ENCODE measurements at regions not wholly inside any gene's neighbourhood (a gene's known extent, or its start where the extent isn't known, plus 50 kb on each side); places are given as distances from the start of the nearest gene placed in this dataset.

DNA sequence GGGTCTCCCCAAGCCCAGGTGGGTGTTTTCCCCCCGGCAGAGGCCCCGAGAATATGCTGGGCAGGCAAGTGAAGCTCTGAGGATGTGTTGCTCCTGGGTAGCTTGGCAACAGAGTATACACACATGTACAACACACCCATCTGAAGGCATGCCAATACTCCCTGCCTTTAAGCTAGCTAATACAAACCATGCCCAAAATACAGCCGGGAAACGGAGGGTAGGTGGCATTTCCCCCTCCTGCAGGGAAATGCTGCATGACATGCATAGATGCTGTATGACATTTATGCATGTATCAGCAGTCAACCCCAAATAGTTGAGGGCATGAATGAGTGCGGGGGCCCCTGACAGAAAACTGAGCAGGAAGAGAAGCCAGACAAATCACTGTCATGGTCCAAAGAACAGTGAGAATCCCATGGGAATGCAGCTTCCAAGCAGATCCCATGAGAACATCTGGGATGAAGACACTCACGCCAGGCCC, 614.1 kb downstream of the EBF1 start:
- TF ChIP-seq, protein P1, sequence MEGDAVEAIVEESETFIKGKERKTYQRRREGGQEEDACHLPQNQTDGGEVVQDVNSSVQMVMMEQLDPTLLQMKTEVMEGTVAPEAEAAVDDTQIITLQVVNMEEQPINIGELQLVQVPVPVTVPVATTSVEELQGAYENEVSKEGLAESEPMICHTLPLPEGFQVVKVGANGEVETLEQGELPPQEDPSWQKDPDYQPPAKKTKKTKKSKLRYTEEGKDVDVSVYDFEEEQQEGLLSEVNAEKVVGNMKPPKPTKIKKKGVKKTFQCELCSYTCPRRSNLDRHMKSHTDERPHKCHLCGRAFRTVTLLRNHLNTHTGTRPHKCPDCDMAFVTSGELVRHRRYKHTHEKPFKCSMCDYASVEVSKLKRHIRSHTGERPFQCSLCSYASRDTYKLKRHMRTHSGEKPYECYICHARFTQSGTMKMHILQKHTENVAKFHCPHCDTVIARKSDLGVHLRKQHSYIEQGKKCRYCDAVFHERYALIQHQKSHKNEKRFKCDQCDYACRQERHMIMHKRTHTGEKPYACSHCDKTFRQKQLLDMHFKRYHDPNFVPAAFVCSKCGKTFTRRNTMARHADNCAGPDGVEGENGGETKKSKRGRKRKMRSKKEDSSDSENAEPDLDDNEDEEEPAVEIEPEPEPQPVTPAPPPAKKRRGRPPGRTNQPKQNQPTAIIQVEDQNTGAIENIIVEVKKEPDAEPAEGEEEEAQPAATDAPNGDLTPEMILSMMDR (optimal IDR thresholded peaks at IDR 0.05 in 1 of 3, IDR thresholded peaks at IDR 0.05 in 1 of 3, conservative IDR thresholded peaks at IDR 0.05 in 1 of 3; ENCODE audit: extremely low read depth in 1 of 3, insufficient read depth in 2 of 3, low read length in 3 of 3): no peak
- no peak for TF ChIP-seq EZH2 (IDR thresholded peaks at IDR 0.05; ENCODE audit: low read length)
- no peak for DNase-seq (ENCODE audit: low read depth, low spot score)
- H3K9ac ChIP-seq (ENCODE audit: control insufficient read depth, extremely low read depth, insufficient read depth, low read length): no peak overlapping the region
- H3K4me1 ChIP-seq (ENCODE audit: control insufficient read depth, extremely low read depth, insufficient read depth, low read length): no peaks in the 10 kb centered on the region
- H3K4me2 ChIP-seq (ENCODE audit: control insufficient read depth, extremely low read depth, insufficient read depth, low read depth, low read length): no peak overlapping the region
- no peak overlapping the region for H3K27ac ChIP-seq (ENCODE audit: control insufficient read depth, insufficient read depth, low read length)
- dilution Hi-C loops (cut with MboI; ENCODE audit: extremely low pct_ligation_motif_present, low sequenced_read_pairs): no loop called here
- H3K9me3 ChIP-seq (ENCODE audit: control insufficient read depth, low read depth, low read length): no peaks in the 10 kb centered on the region
- no peaks in the 10 kb centered on the region for H3K9me1 ChIP-seq (ENCODE audit: control insufficient read depth, extremely low read depth, insufficient read depth, low read length)
- no peaks in the 10 kb centered on the region for H3K79me2 ChIP-seq (ENCODE audit: control insufficient read depth, insufficient read depth, low read length)
- no peaks in the 10 kb centered on the region for H3K27me3 ChIP-seq (ENCODE audit: control insufficient read depth, extremely low read depth, insufficient read depth, low read length)
- H3K36me3 ChIP-seq (ENCODE audit: control insufficient read depth in 2 of 2, extremely low read depth in 1 of 2, insufficient read depth in 2 of 2, low read length in 2 of 2): no peaks in the 10 kb centered on the region
- H3K4me3 ChIP-seq (ENCODE audit: control insufficient read depth in 2 of 3, extremely low read depth in 1 of 3, insufficient read depth in 2 of 3, low read depth in 1 of 3, low read length in 3 of 3): no peak overlapping the region
- no peak overlapping the region for H2AFZ ChIP-seq (ENCODE audit: control insufficient read depth, low read length)
- no peaks in the 10 kb centered on the region for H4K20me1 ChIP-seq (ENCODE audit: control insufficient read depth, extremely low read depth, insufficient read depth, low read length)
- FAIRE-seq: no peak

DNA sequence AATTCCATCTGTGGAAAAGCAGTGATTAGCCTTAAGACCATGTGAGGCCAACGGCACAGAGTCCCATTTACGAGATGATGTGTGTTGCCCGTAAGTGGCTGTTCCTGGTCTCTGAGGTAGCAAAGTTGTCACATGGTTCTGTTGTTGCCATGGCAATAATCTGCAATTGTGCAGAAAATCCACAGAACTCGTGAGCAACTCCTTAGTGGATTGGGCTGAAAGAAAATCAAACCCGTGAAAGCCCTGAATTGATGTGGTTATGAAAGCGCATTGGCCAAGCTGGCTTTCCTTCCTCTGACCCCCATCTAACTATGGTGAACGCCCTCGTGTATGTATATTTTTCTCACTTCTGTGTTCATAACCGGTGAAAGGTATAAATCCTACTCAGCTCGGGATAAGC, 614.7 kb downstream of the EBF1 start:
- H3K9me3 ChIP-seq (ENCODE audit: control insufficient read depth, low read depth, low read length): no peaks in the 10 kb centered on the region
- no peak overlapping the region for H3K9ac ChIP-seq (ENCODE audit: control insufficient read depth, extremely low read depth, insufficient read depth, low read length)
- no peaks in the 10 kb centered on the region for H4K20me1 ChIP-seq (ENCODE audit: control insufficient read depth, extremely low read depth, insufficient read depth, low read length)
- H3K4me2 ChIP-seq (ENCODE audit: control insufficient read depth, extremely low read depth, insufficient read depth, low read depth, low read length): no peak overlapping the region
- H3K36me3 ChIP-seq (ENCODE audit: control insufficient read depth in 2 of 2, extremely low read depth in 1 of 2, insufficient read depth in 2 of 2, low read length in 2 of 2): no peaks in the 10 kb centered on the region
- TF ChIP-seq, protein P1 (optimal IDR thresholded peaks at IDR 0.05 in 1 of 3, IDR thresholded peaks at IDR 0.05 in 1 of 3, conservative IDR thresholded peaks at IDR 0.05 in 1 of 3; ENCODE audit: extremely low read depth in 1 of 3, insufficient read depth in 2 of 3, low read length in 3 of 3): no peak
- no peak for TF ChIP-seq EZH2 (IDR thresholded peaks at IDR 0.05; ENCODE audit: low read length)
- H3K27ac ChIP-seq (ENCODE audit: control insufficient read depth, insufficient read depth, low read length): no peak overlapping the region
- FAIRE-seq (no peak), DNase-seq (ENCODE audit: low read depth, low spot score) (no peak)
- H3K4me1 ChIP-seq (ENCODE audit: control insufficient read depth, extremely low read depth, insufficient read depth, low read length): no peaks in the 10 kb centered on the region
- no peaks in the 10 kb centered on the region for H3K9me1 ChIP-seq (ENCODE audit: control insufficient read depth, extremely low read depth, insufficient read depth, low read length)
- H3K4me3 ChIP-seq (ENCODE audit: control insufficient read depth in 2 of 3, extremely low read depth in 1 of 3, insufficient read depth in 2 of 3, low read depth in 1 of 3, low read length in 3 of 3): no peak overlapping the region
- dilution Hi-C loops (cut with MboI; ENCODE audit: extremely low pct_ligation_motif_present, low sequenced_read_pairs): no loop called here
- no peaks in the 10 kb centered on the region for H3K79me2 ChIP-seq (ENCODE audit: control insufficient read depth, insufficient read depth, low read length)
- no peaks in the 10 kb centered on the region for H3K27me3 ChIP-seq (ENCODE audit: control insufficient read depth, extremely low read depth, insufficient read depth, low read length)
- H2AFZ ChIP-seq (ENCODE audit: control insufficient read depth, low read length): no peak overlapping the region

Data from keratinocyte (primary cell).